GM21737 (cell line): ENCODE measurements at regions not wholly inside any gene's neighbourhood (a gene's known extent, or its start where the extent isn't known, plus 50 kb on each side); places are given as distances from the start of the nearest gene placed in this dataset.
A peak's percentile ranks its signal among the peaks of the same experiment; 100 is the strongest.

Source experiments
- ATAC-seq: cut with Tn5 transposase; IDR thresholded peaks from one replicate; pipeline ENCODE4 v1.9.1; 2021; ENCODE audit warnings: mild to moderate bottlenecking, moderate library complexity; ENCODE audit not compliant: unreplicated experiment

- ATAC-seq = no peak
These were observed 53.6 kb upstream of the DYNC1I1 start for GRCh38 chr7:95718577-95719410.

- ATAC-seq = no peak
These were observed 55.8 kb upstream of the DYNC1I1 start for GRCh38 chr7:95716357-95717122.

- ATAC-seq = peak; percentile 74
These were observed 57.1 kb upstream of the DYNC1I1 start for GRCh38 chr7:95715274-95715673.

- no peak for ATAC-seq
These were observed 61.6 kb upstream of the DYNC1I1 start for GRCh38 chr7:95710711-95711110.

GRCh38 chr7:95700917-95701316 is 71.4 kb upstream of the DYNC1I1 start:
- ATAC-seq = no peak

- ATAC-seq = no peak
These were observed 78.0 kb upstream of the DYNC1I1 start for GRCh38 chr7:95694334-95694733.

GRCh38 chr7:95693551-95694333 is 78.6 kb upstream of the DYNC1I1 start:
- ATAC-seq = no peak

GRCh38 chr7:95691464-95691863 is 80.9 kb upstream of the DYNC1I1 start:
- no peak for ATAC-seq

- peak; percentile 58 for ATAC-seq
These were observed 81.9 kb upstream of the DYNC1I1 start for GRCh38 chr7:95690367-95690947.

- no peak for ATAC-seq
These were observed 83.3 kb upstream of the DYNC1I1 start for GRCh38 chr7:95688931-95689495.

- no peak for ATAC-seq
These were observed 84.5 kb upstream of the DYNC1I1 start for GRCh38 chr7:95687759-95688343.

GRCh38 chr7:95686109-95686508 is 86.2 kb upstream of the DYNC1I1 start:
- ATAC-seq = no peak

GRCh38 chr7:95684505-95684904 is 87.8 kb upstream of the DYNC1I1 start:
- ATAC-seq = no peak

GRCh38 chr7:95684037-95684436 is 87.7 kb upstream of the PDK4 start:
- ATAC-seq = no peak

- ATAC-seq = no peak
These were observed 86.6 kb upstream of the PDK4 start for GRCh38 chr7:95682913-95683312.

GRCh38 chr7:95676691-95677090 is 80.4 kb upstream of the PDK4 start:
- no peak for ATAC-seq

- ATAC-seq = no peak
These were observed 79.3 kb upstream of the PDK4 start for GRCh38 chr7:95675632-95676031.

GRCh38 chr7:95675016-95675415 is 78.7 kb upstream of the PDK4 start:
- ATAC-seq = no peak

- ATAC-seq = no peak
These were observed 77.8 kb upstream of the PDK4 start for GRCh38 chr7:95674101-95674500.

GRCh38 chr7:95672434-95672833 is 76.1 kb upstream of the PDK4 start:
- ATAC-seq = no peak
